ENCODE measurements at regions not wholly inside any gene's neighbourhood (a gene's known extent, or its start where the extent isn't known, plus 50 kb on each side); places are given as distances from the start of the nearest gene placed in this dataset.
"Not testable (repeated sequence)": the region's sequence is repeated elsewhere in the genome, so short reads cannot be mapped to it uniquely, and the experiment has no call there.

GRCh38 chr18:42364766-42365165 lies 409.7 kb downstream of the PIK3C3 start:
- no peaks in the 10 kb centered on the region for H3K27me3 ChIP-seq (replicated peaks)
- TF ChIP-seq, protein P1, sequence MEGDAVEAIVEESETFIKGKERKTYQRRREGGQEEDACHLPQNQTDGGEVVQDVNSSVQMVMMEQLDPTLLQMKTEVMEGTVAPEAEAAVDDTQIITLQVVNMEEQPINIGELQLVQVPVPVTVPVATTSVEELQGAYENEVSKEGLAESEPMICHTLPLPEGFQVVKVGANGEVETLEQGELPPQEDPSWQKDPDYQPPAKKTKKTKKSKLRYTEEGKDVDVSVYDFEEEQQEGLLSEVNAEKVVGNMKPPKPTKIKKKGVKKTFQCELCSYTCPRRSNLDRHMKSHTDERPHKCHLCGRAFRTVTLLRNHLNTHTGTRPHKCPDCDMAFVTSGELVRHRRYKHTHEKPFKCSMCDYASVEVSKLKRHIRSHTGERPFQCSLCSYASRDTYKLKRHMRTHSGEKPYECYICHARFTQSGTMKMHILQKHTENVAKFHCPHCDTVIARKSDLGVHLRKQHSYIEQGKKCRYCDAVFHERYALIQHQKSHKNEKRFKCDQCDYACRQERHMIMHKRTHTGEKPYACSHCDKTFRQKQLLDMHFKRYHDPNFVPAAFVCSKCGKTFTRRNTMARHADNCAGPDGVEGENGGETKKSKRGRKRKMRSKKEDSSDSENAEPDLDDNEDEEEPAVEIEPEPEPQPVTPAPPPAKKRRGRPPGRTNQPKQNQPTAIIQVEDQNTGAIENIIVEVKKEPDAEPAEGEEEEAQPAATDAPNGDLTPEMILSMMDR (IDR thresholded peaks at IDR 0.05; ENCODE audit: low read depth, low read length, missing control alignments) = no peak
- DNase-seq = no peak
- in situ Hi-C loops (cut with HindIII; ENCODE audit: low pct_ligation_motif_present, low sequenced_read_pairs) = no loop called here
- H3K36me3 ChIP-seq (replicated peaks) = no peaks in the 10 kb centered on the region
- H3K4me3 ChIP-seq (ENCODE audit: low read depth, low read length) = no peak overlapping the region
- H3K27ac ChIP-seq = no peak overlapping the region

GRCh38 chr18:42365591-42365990 lies 410.6 kb downstream of the PIK3C3 start:
- H3K4me3 ChIP-seq (ENCODE audit: low read depth, low read length) = no peak overlapping the region
- TF ChIP-seq, protein P1 (IDR thresholded peaks at IDR 0.05; ENCODE audit: low read depth, low read length, missing control alignments) = no peak
- no peaks in the 10 kb centered on the region for H3K36me3 ChIP-seq (replicated peaks)
- no peak for DNase-seq
- in situ Hi-C loops (cut with HindIII; ENCODE audit: low pct_ligation_motif_present, low sequenced_read_pairs) = no loop called here
- H3K27me3 ChIP-seq (replicated peaks) = no peaks in the 10 kb centered on the region
- no peak overlapping the region for H3K27ac ChIP-seq

GRCh38 chr18:42373584-42373983 lies 418.6 kb downstream of the PIK3C3 start:
- TF ChIP-seq, protein P1 (IDR thresholded peaks at IDR 0.05; ENCODE audit: low read depth, low read length, missing control alignments) = no peak
- Histone ChIP-seq H3K27me3 (replicated peaks) (no peaks in the 10 kb centered on the region), H3K4me3 (ENCODE audit: low read depth, low read length) (no peak overlapping the region), H3K36me3 (replicated peaks) (no peaks in the 10 kb centered on the region), H3K27ac (no peak overlapping the region)
- in situ Hi-C loops (cut with HindIII; ENCODE audit: low pct_ligation_motif_present, low sequenced_read_pairs) = no loop called here
- DNase-seq = no peak

DNA sequence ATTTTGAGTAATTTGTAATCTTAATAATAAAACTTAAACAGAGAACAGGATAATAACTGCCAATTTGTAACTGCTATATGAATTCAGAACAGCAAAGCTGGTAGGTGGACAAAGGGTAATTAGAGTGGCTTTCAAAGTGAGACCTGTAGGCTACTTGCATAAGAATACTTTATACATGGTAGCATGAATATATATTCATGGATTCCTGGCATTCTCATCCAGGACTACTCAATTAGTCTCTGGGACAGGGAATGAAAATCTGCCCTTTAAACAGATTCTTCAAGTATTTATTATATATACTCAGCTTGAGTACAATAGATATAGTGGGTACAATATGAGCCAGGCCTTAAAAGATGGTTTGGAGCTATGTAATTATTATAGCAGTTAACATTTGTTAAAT lies 419.9 kb downstream of the PIK3C3 start:
- Histone ChIP-seq H3K27me3 (replicated peaks) (no peaks in the 10 kb centered on the region), H3K36me3 (replicated peaks) (no peaks in the 10 kb centered on the region), H3K27ac (no peak overlapping the region), H3K4me3 (ENCODE audit: low read depth, low read length) (no peak overlapping the region)
- no peak for DNase-seq
- in situ Hi-C loops (cut with HindIII; ENCODE audit: low pct_ligation_motif_present, low sequenced_read_pairs) = no loop called here
- TF ChIP-seq, protein P1 (IDR thresholded peaks at IDR 0.05; ENCODE audit: low read depth, low read length, missing control alignments) = no peak

- H3K27ac ChIP-seq; H3K27me3 ChIP-seq (replicated peaks); H3K36me3 ChIP-seq (replicated peaks); in situ Hi-C loops (cut with HindIII; ENCODE audit: low pct_ligation_motif_present, low sequenced_read_pairs); H3K4me3 ChIP-seq (ENCODE audit: low read depth, low read length); DNase-seq: not testable (repeated sequence)
These were observed 423.8 kb downstream of the PIK3C3 start for GRCh38 chr18:42378854-42379253.

- in situ Hi-C loops (cut with HindIII; ENCODE audit: low pct_ligation_motif_present, low sequenced_read_pairs); H3K27ac ChIP-seq; H3K4me3 ChIP-seq (ENCODE audit: low read depth, low read length); H3K36me3 ChIP-seq (replicated peaks); H3K27me3 ChIP-seq (replicated peaks); DNase-seq: not testable (repeated sequence)
These were observed 426.2 kb downstream of the PIK3C3 start for GRCh38 chr18:42381236-42381635.

GRCh38 chr18:42392416-42392815 lies 437.4 kb downstream of the PIK3C3 start:
- DNase-seq = no peak
- in situ Hi-C loops (cut with HindIII; ENCODE audit: low pct_ligation_motif_present, low sequenced_read_pairs) = no loop called here
- TF ChIP-seq, protein P1 (IDR thresholded peaks at IDR 0.05; ENCODE audit: low read depth, low read length, missing control alignments) = no peak
- Histone ChIP-seq H3K36me3 (replicated peaks) (no peaks in the 10 kb centered on the region), H3K27ac (no peak overlapping the region), H3K4me3 (ENCODE audit: low read depth, low read length) (no peak overlapping the region), H3K27me3 (replicated peaks) (no peaks in the 10 kb centered on the region)

Measured in brain microvascular endothelial cell (primary cell).